Heart right ventricle (tissue), 16 donors: ENCODE measurements at regions not wholly inside any gene's neighbourhood (a gene's known extent, or its start where the extent isn't known, plus 50 kb on each side); places are given as distances from the start of the nearest gene placed in this dataset.

Source experiments
- ATAC-seq, 8 donors: fragments of 200-7000 bp; cut with Tn5 transposase; one replicate each; pipeline ENCODE4 v1.9.1; 2020; ENCODE audit warnings: mild to moderate bottlenecking in 8 of 8, moderate library complexity in 8 of 8, moderate number of reproducible peaks in 1 of 8
- DNase-seq, 2 donors: peaks; one replicate each; pipeline ENCODE4 v3.0.0-alpha.2; 2020
- H3K27ac ChIP-seq, 10 donors: fragments of 200-600 bp; sonication (generic) in 2 of 10; one replicate each; pipeline versions ENCODE4 v1.5.0 to v1.8.0; 2020 to 2022; ENCODE audit warnings: mild to moderate bottlenecking in 3 of 10
- H3K27me3 ChIP-seq, 7 donors: fragments of 200-600 bp; one replicate each; pipeline ENCODE4 v1.8.0; 2021 to 2022; ENCODE audit warnings: mild to moderate bottlenecking in 2 of 7
- H3K36me3 ChIP-seq, 9 donors: fragments of 200-600 bp; sonication (generic) in 1 of 9; one replicate each; pipeline versions ENCODE4 v1.5.0 to v1.8.0; 2020 to 2022; ENCODE audit warnings: mild to moderate bottlenecking in 2 of 9
- H3K4me1 ChIP-seq, 9 donors: fragments of 200-600 bp; sonication (generic) in 1 of 9; one replicate each; pipeline versions ENCODE4 v1.5.0 to v1.8.0; 2020 to 2022; ENCODE audit warnings: mild to moderate bottlenecking in 4 of 9
- H3K4me3 ChIP-seq, 10 donors: fragments of 200-600 bp; sonication (generic) in 2 of 10; one replicate each; pipeline versions ENCODE4 v1.5.0 to v1.8.0; 2020 to 2022; ENCODE audit warnings: mild to moderate bottlenecking in 7 of 10, moderate library complexity in 2 of 10
- H3K9me3 ChIP-seq, 11 donors: fragments of 200-600 bp in 10 of 11; sonication (generic) in 2 of 11; one replicate each; pipeline versions ENCODE4 v1.5.0 to v1.8.0; 2013 to 2022; ENCODE audit warnings: mild to moderate bottlenecking in 2 of 11, control low read depth in 1 of 11, moderate library complexity in 1 of 11
- CTCF ChIP-seq, 9 donors: fragments of 200-600 bp; sonication (generic) in 2 of 9; IDR thresholded peaks; one replicate each; pipeline versions ENCODE4 v1.5.0 to v1.8.0; 2021 to 2022; ENCODE audit warnings: antibody characterized with exemption in 9 of 9, mild to moderate bottlenecking in 5 of 9, moderate library complexity in 1 of 9
- WGBS, 2 donors: extraction: QIAGEN DNeasy Blood & Tissue Kit; methylation state at CpG; one replicate each; pipeline ENCODE4 v1.1.7; 2013; ENCODE audit warnings: inconsistent platforms in 1 of 2; 5-methylcytosine and 5-hydroxymethylcytosine counted together
- intact Hi-C, 10 donors: fragments of 100-400 bp; cut with DNase I; formaldehyde crosslinking; loops; one replicate each; pipeline versions ENCODE4 v1.11.1 to v1.14.2; 2022
- donor health status: Arrhythmogenic right ventricular cardiomyopathy.
- donor health status: ischemic (EF 13 %, LVEDD 7.1; RV severe dilation, severe dysfunction).
- donor health status: healthy with polysubstance abuse.
- donor health status: DM: no; HTN: yes; CAD: no.
- donor health status: DM: no; HTN: no; CAD: no.
- donor health status: ischemic (EF 25% LVEDD 6.9; RV normal size, moderate dysfunction).
- donor health status: ischemic (EF 25% LVEDD 5.7; RV mildly dilated, moderate dysfunction).
- donor health status: healthy.
- donor health status: DM: yes; HTN: yes; CAD: no.
- donor health status: Ischemic cardiomyopathy.
- donor health status: ischemic (EF 35%, LVEDD 5.7; RV mildly dilated, moderate dysfunction).
- donor health status: nonischemic (EF 11% LVEDD 7.7; RV severe dilation, severe dysfunction).
- donor health status: DM: yes; HTN: yes; CAD: no.
- donor health status: PGD.
- donor health status: ischemic (EF 29% LVEDD 5.4; RV normal size, mild dysfunction).
- donor health status: nonischemic (EF 23%, LVEDD 6.1; RV moderate dilation, normal function).

- no peaks in the 10 kb centered on the region for H3K9me3 ChIP-seq
- no peaks in the 10 kb centered on the region for H3K36me3 ChIP-seq
- H3K4me3 ChIP-seq = no peak overlapping the region
- H3K27me3 ChIP-seq = no peaks in the 10 kb centered on the region
- ATAC-seq (no peak), DNase-seq (no peak)
- no peak overlapping the region for H3K27ac ChIP-seq
- 92 to 93% methylated on average over 4 of the region's 4 CpGs for WGBS, 2 donors
- no peaks in the 10 kb centered on the region for H3K4me1 ChIP-seq
- no peak for TF ChIP-seq CTCF (IDR thresholded peaks at IDR 0.05)
- intact Hi-C loops = loop anchor here in 1 of 10 donors (10.0 kb wide), 1 partner anchor 405 kb away; no protein-coding TSS in a partner anchor
Measured at GRCh38 chr18:27780061-27780745, 396.7 kb downstream of the CDH2 start.

- H3K4me3 ChIP-seq = no peak overlapping the region
- H3K27ac ChIP-seq = no peak overlapping the region
- no peaks in the 10 kb centered on the region for H3K9me3 ChIP-seq
- intact Hi-C loops = loop anchor here in 1 of 10 donors (5.0 kb wide), 1 partner anchor 328 kb away; no protein-coding TSS in a partner anchor
- WGBS, 2 donors = 21 to 23% methylated on average over 1 of the region's 1 CpG
- ATAC-seq (no peak), DNase-seq (no peak)
- H3K27me3 ChIP-seq = no peaks in the 10 kb centered on the region
- H3K4me1 ChIP-seq = no peaks in the 10 kb centered on the region
- no peaks in the 10 kb centered on the region for H3K36me3 ChIP-seq
- TF ChIP-seq CTCF (IDR thresholded peaks at IDR 0.05) = no peak
Measured at GRCh38 chr18:27778925-27779324, 398.0 kb downstream of the CDH2 start.

GRCh38 chr18:27778441-27778840 is 398.5 kb downstream of the CDH2 start:
- H3K9me3 ChIP-seq = no peaks in the 10 kb centered on the region
- H3K36me3 ChIP-seq = no peaks in the 10 kb centered on the region
- TF ChIP-seq CTCF (IDR thresholded peaks at IDR 0.05) = peak in 8 of 9 donors; percentile 23 to 63 (median 51)
- WGBS, 2 donors = 3% methylated on average over 2 of the region's 2 CpGs
- intact Hi-C loops = loop anchor here in 1 of 10 donors (5.0 kb wide), 1 partner anchor 329 kb away; no protein-coding TSS in a partner anchor
- DNase-seq (no peak), ATAC-seq (peak in 6 of 8 donors; percentile 34 to 75 (median 57))
- H3K4me1 ChIP-seq = no peaks in the 10 kb centered on the region
- H3K27ac ChIP-seq = no peak overlapping the region
- H3K27me3 ChIP-seq = no peaks in the 10 kb centered on the region
- no peak overlapping the region for H3K4me3 ChIP-seq

GRCh38 chr18:27772081-27772480 is 404.8 kb downstream of the CDH2 start:
- Histone ChIP-seq H3K27ac (no peak overlapping the region), H3K4me3 (no peak overlapping the region), H3K4me1 (no peaks in the 10 kb centered on the region), H3K36me3 (no peaks in the 10 kb centered on the region), H3K27me3 (no peaks in the 10 kb centered on the region), H3K9me3 (no peaks in the 10 kb centered on the region)
- ATAC-seq (no peak), DNase-seq (no peak)
- TF ChIP-seq CTCF (IDR thresholded peaks at IDR 0.05) = no peak
- intact Hi-C loops = no loop called here
- 66 to 73% methylated on average over 5 of the region's 5 CpGs for WGBS, 2 donors
